HCT116 (cell line): ENCODE measurements at regions not wholly inside any gene's neighbourhood (a gene's known extent, or its start where the extent isn't known, plus 50 kb on each side); places are given as distances from the start of the nearest gene placed in this dataset.

ENCODE experiments used
- ATAC-seq: fragments of 200-7000 bp; cut with Tn5 transposase; 2 replicates; pipeline ENCODE4 v1.9.1; 2020; ENCODE audit warnings: mild to moderate bottlenecking, moderate library complexity
- BruUV-seq: library from RNA; stranded (reverse); fragments of 400-500 nt; replicated peaks from 2 replicates; lab custom pipeline; 2021; lab: Mats Ljungman, UMichigan
- CTCF ChIA-PET: fragments of 300-600 bp; sonication (Branson Sonifier 250); formaldehyde crosslinking; loops from one replicate; lab custom pipeline; 2021; ENCODE audit warnings: antibody characterized with exemption; lab: Charles Lee
- POLR2A ChIA-PET: fragments of 300-600, 350-600 bp; sonication (Branson Sonifier 250); formaldehyde crosslinking; loops from one replicate; lab custom pipeline; 2021; ENCODE audit warnings: antibody characterized with exemption; lab: Charles Lee
- RAD21 ChIA-PET, 2 experiments: fragments of 300-600 bp; sonication (Branson Sonifier 250); formaldehyde crosslinking; loops; one replicate each; lab custom pipeline; 2023; ENCODE audit warnings: low total read pairs in 2 of 2; ENCODE audit not compliant: uncharacterized antibody in 2 of 2, unreplicated experiment in 2 of 2, low non-redundant PET in 1 of 2; lab: Charles Lee
- DNase-seq: peaks from one replicate; pipeline ENCODE4 v3.0.0-alpha.2; 2010; ENCODE audit warnings: low read depth, low spot score
- H2AFZ ChIP-seq: fragments of 200-600 bp; shearing (Covaris generic), sonication (generic); 2 replicates; pipeline ENCODE4 v1.6.1; 2017; ENCODE audit warnings: low read depth, mixed run types, mixed read lengths, antibody characterized with exemption, low read length; ENCODE audit not compliant: poor library complexity, severe bottlenecking
- H3K27ac ChIP-seq: 2 replicates; pipeline ENCODE4 v1.5.1; 2012; ENCODE audit warnings: low read depth, low read length
- H3K27me3 ChIP-seq: fragments of 200-600 bp; sonication (generic); 2 replicates; pipeline ENCODE4 v1.6.1; 2016; ENCODE audit warnings: mixed run types, low read length, mixed read lengths; ENCODE audit not compliant: insufficient read depth
- H3K36me3 ChIP-seq, 2 experiments: fragments of 200-500 bp in 1 of 2; fragments of 200-600 bp in 1 of 2; sonication (Bioruptor generic) in 1 of 2; sonication (generic) in 1 of 2; 2 replicates each; pipeline versions ENCODE4 v1.5.1 to v1.6.1; 2014 to 2016; ENCODE audit warnings: low read length in 2 of 2, inconsistent platforms in 1 of 2, mixed read lengths in 1 of 2, mixed run types in 1 of 2; ENCODE audit not compliant: insufficient read depth in 2 of 2, control insufficient read depth in 1 of 2
- H3K4me1 ChIP-seq, 2 experiments: fragments of 200-600 bp in 1 of 2; sonication (generic) in 1 of 2; 2 replicates each; pipeline versions ENCODE4 v1.5.1 to v1.6.1; 2012 to 2017; ENCODE audit warnings: low read length in 2 of 2, inconsistent platforms in 1 of 2, mild to moderate bottlenecking in 1 of 2, mixed read lengths in 1 of 2, mixed run types in 1 of 2, moderate library complexity in 1 of 2; ENCODE audit not compliant: insufficient read depth in 2 of 2, control insufficient read depth in 1 of 2
- H3K4me2 ChIP-seq: fragments of 200-600 bp; sonication (generic); 2 replicates; pipeline ENCODE4 v1.6.1; 2017; ENCODE audit warnings: mixed run types, low read length, mixed read lengths
- H3K4me3 ChIP-seq, 2 experiments: fragments of 200-600 bp in 1 of 2; sonication (generic) in 1 of 2; replicated peaks in 1 of 2; 2 replicates each; pipeline ENCODE4 v1.5.1; 2011 to 2016; ENCODE audit warnings: low read length in 2 of 2, control low read depth in 1 of 2, low read depth in 1 of 2, mild to moderate bottlenecking in 1 of 2, mixed read lengths in 1 of 2, mixed run types in 1 of 2
- H3K79me2 ChIP-seq: fragments of 200-600 bp; sonication (generic); 2 replicates; pipeline ENCODE4 v1.6.1; 2017; ENCODE audit warnings: mild to moderate bottlenecking, mixed run types, low read length, moderate library complexity, mixed read lengths; ENCODE audit not compliant: insufficient read depth
- H3K9ac ChIP-seq: fragments of 200-600 bp; sonication (generic); 2 replicates; pipeline ENCODE4 v1.6.1; 2016; ENCODE audit warnings: low read length, mixed read lengths
- H3K9me2 ChIP-seq: fragments of 200-600 bp; sonication (generic), shearing (Covaris generic); 2 replicates; pipeline ENCODE4 v1.6.1; 2017; ENCODE audit warnings: mixed run types, mild to moderate bottlenecking, moderate library complexity; ENCODE audit not compliant: insufficient read depth
- H3K9me3 ChIP-seq, 2 experiments: fragments of 200-500 bp in 1 of 2; fragments of 200-600 bp in 1 of 2; sonication (Bioruptor generic) in 1 of 2; sonication (generic) in 1 of 2; 2 replicates each; pipeline ENCODE4 v1.6.1; 2014 to 2017; ENCODE audit warnings: low read length in 2 of 2, mixed read lengths in 2 of 2, inconsistent platforms in 1 of 2, low read depth in 1 of 2, mild to moderate bottlenecking in 1 of 2, mixed run types in 1 of 2, moderate library complexity in 1 of 2; ENCODE audit not compliant: control insufficient read depth in 1 of 2, insufficient read depth in 1 of 2
- H4K20me1 ChIP-seq: fragments of 200-600 bp; sonication (generic), shearing (Covaris generic); 2 replicates; pipeline ENCODE4 v1.6.1; 2017; ENCODE audit warnings: mixed run types, mild to moderate bottlenecking, moderate library complexity; ENCODE audit not compliant: insufficient read depth
- CBX3 ChIP-seq: IDR thresholded peaks from 2 replicates; pipeline ENCODE4 v1.6.1; 2012; ENCODE audit warnings: low read depth
- CEBPB ChIP-seq: IDR thresholded peaks from 2 replicates; pipeline ENCODE4 v1.6.1; 2012; ENCODE audit warnings: low read depth
- EZH2phosphoT487 ChIP-seq: fragments of 200-600 bp; IDR thresholded peaks from 2 replicates; pipeline ENCODE4 v1.6.1; 2018; ENCODE audit warnings: antibody characterized with exemption, borderline replicate concordance
- FOSL1 ChIP-seq: IDR thresholded peaks from 2 replicates; pipeline ENCODE4 v1.6.1; 2012; ENCODE audit warnings: low read depth
- JUND ChIP-seq: IDR thresholded peaks from 2 replicates; pipeline ENCODE4 v1.6.1; 2012
- POLR2A ChIP-seq: IDR thresholded peaks from 2 replicates; pipeline ENCODE4 v1.7.0; 2011; ENCODE audit warnings: borderline replicate concordance; ENCODE audit not compliant: insufficient read depth, insufficient read length; ENCODE audit errors: extremely low read depth
- REST ChIP-seq: IDR thresholded peaks from 2 replicates; pipeline ENCODE4 v1.6.1; 2012; ENCODE audit warnings: low read depth
- SIN3A ChIP-seq: IDR thresholded peaks from 2 replicates; pipeline ENCODE4 v1.6.1; 2012; ENCODE audit warnings: low read depth
- TCF7L2 ChIP-seq: IDR thresholded peaks from 2 replicates; pipeline ENCODE4 v1.7.0; 2011; ENCODE audit warnings: borderline replicate concordance, inconsistent platforms; ENCODE audit not compliant: insufficient read depth, insufficient read length; ENCODE audit errors: extremely low read depth
- YY1 ChIP-seq: IDR thresholded peaks from 2 replicates; pipeline ENCODE4 v1.6.1; 2011; ENCODE audit warnings: low read length, low read depth, moderate library complexity, mild to moderate bottlenecking; ENCODE audit not compliant: insufficient replicate concordance; ENCODE audit errors: extremely low read depth
- ZBTB33 ChIP-seq: IDR thresholded peaks from 2 replicates; pipeline ENCODE4 v1.6.1; 2011; ENCODE audit warnings: mild to moderate bottlenecking, low read length, moderate library complexity; ENCODE audit not compliant: insufficient replicate concordance; ENCODE audit errors: extremely low read depth
- ZFX ChIP-seq: fragments of 450-650 bp; IDR thresholded peaks from 2 replicates; pipeline ENCODE4 v1.6.1; 2017
- intact Hi-C: fragments of 100-400 bp; cut with micrococcal nuclease; formaldehyde crosslinking; loops from 2 replicates; pipeline ENCODE4 v1.10.0; 2022
- TF ChIP-seq, protein P1 (sequence below): IDR thresholded peaks from 2 replicates; pipeline ENCODE4 v1.6.1; 2012
- TF ChIP-seq, protein P2 (sequence below), 3 experiments: fragments of 200-600 bp in 1 of 3; sonication (generic) in 1 of 3; IDR thresholded peaks in 2 of 3; conservative IDR thresholded peaks in 1 of 3; 2 replicates each; pipeline ENCODE4 v1.5.1; 2012 to 2017; ENCODE audit warnings: low read depth in 2 of 3, low read length in 2 of 3, antibody characterized with exemption in 1 of 3, borderline replicate concordance in 1 of 3, control low read depth in 1 of 3, mild to moderate bottlenecking in 1 of 3, mixed read lengths in 1 of 3, mixed run types in 1 of 3, moderate library complexity in 1 of 3; ENCODE audit not compliant: insufficient read depth in 1 of 3

- intact Hi-C loops: no loop called here
- ATAC-seq (no peak), DNase-seq (no peak)
- no peaks in the 10 kb centered on the region for H3K36me3 ChIP-seq
- no TSS peak for BruUV-seq
- no peak overlapping the region for H3K9ac ChIP-seq
- H3K27me3 ChIP-seq: no peaks in the 10 kb centered on the region
- RAD21 ChIA-PET: no interaction called here
- no peak overlapping the region for H3K4me3 ChIP-seq
- no peaks in the 10 kb centered on the region for H3K9me3 ChIP-seq
- H3K79me2 ChIP-seq: no peaks in the 10 kb centered on the region
- H3K27ac ChIP-seq: no peak overlapping the region
- TF ChIP-seq ZBTB33 (no peak), JUND (no peak), CEBPB (no peak), CBX3 (no peak), TCF7L2 (no peak), FOSL1 (no peak), POLR2A (no peak), EZH2phosphoT487 (no peak), YY1 (no peak), REST (no peak), SIN3A (no peak), ZFX (no peak)
- TF ChIP-seq, protein P1, sequence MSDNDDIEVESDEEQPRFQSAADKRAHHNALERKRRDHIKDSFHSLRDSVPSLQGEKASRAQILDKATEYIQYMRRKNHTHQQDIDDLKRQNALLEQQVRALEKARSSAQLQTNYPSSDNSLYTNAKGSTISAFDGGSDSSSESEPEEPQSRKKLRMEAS: no peak
- TF ChIP-seq, protein P2, sequence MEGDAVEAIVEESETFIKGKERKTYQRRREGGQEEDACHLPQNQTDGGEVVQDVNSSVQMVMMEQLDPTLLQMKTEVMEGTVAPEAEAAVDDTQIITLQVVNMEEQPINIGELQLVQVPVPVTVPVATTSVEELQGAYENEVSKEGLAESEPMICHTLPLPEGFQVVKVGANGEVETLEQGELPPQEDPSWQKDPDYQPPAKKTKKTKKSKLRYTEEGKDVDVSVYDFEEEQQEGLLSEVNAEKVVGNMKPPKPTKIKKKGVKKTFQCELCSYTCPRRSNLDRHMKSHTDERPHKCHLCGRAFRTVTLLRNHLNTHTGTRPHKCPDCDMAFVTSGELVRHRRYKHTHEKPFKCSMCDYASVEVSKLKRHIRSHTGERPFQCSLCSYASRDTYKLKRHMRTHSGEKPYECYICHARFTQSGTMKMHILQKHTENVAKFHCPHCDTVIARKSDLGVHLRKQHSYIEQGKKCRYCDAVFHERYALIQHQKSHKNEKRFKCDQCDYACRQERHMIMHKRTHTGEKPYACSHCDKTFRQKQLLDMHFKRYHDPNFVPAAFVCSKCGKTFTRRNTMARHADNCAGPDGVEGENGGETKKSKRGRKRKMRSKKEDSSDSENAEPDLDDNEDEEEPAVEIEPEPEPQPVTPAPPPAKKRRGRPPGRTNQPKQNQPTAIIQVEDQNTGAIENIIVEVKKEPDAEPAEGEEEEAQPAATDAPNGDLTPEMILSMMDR (IDR thresholded peaks at IDR 0.05 in 2 of 3, conservative IDR thresholded peaks at IDR 0.05 in 1 of 3; ENCODE audit: borderline replicate concordance in 1 of 3, insufficient read depth in 1 of 3, low read depth in 2 of 3, low read length in 2 of 3): no peak
- H3K4me1 ChIP-seq: peaks cover 0 to 3% of the 10 kb centered on the region in 2 experiments; a peak in 1 of 4 replicates
- POLR2A ChIA-PET: no interaction called here
- H3K4me2 ChIP-seq: no peak overlapping the region
- 0 out of 2 replicates have a peak, but pooled peaks cover 4% of the 10 kb centered on the region for H3K9me2 ChIP-seq
- no peak overlapping the region for H2AFZ ChIP-seq
- no peaks in the 10 kb centered on the region for H4K20me1 ChIP-seq
- CTCF ChIA-PET: no interaction called here
These were observed 62.4 kb upstream of the ZNF608 start for GRCh38 chr5:124808842-124809268.
